Transverse colon (tissue), 4 donors: ENCODE measurements at regions not wholly inside any gene's neighbourhood (a gene's known extent, or its start where the extent isn't known, plus 50 kb on each side); places are given as distances from the start of the nearest gene placed in this dataset.

Experiments
- DNase-seq: peaks from one replicate; pipeline ENCODE4 v3.0.0-alpha.2; 2019
- H3K27ac ChIP-seq, 4 donors: fragments of 200-600 bp; sonication (generic); 2 replicates each; pipeline ENCODE4 v1.5.1; 2016 to 2018; ENCODE audit warnings: inconsistent platforms in 4 of 4
- H3K27me3 ChIP-seq: fragments of 200-600 bp; sonication (generic); 2 replicates; pipeline ENCODE4 v1.5.1; 2017; ENCODE audit warnings: inconsistent platforms
- H3K36me3 ChIP-seq, 4 donors: fragments of 200-600 bp; sonication (generic); 2 replicates each; pipeline ENCODE4 v1.5.1; 2017 to 2019; ENCODE audit warnings: inconsistent platforms in 4 of 4
- H3K4me1 ChIP-seq, 4 donors: fragments of 200-600 bp; sonication (generic); 2 replicates each; pipeline ENCODE4 v1.5.1; 2017 to 2020; ENCODE audit warnings: inconsistent platforms in 4 of 4
- H3K4me3 ChIP-seq, 4 donors: fragments of 200-600 bp; sonication (generic); 1 replicate in 1 of 4; 2 replicates in 3 of 4; pipeline versions ENCODE4 v1.5.1 to v1.6.1; 2017 to 2019; ENCODE audit warnings: inconsistent platforms in 4 of 4
- H3K9me3 ChIP-seq, 2 donors: fragments of 200-600 bp; sonication (generic); 2 replicates each; pipeline ENCODE4 v1.5.1; 2017 to 2019; ENCODE audit warnings: inconsistent platforms in 2 of 2
- EP300 ChIP-seq: sonication (generic); formaldehyde crosslinking; IDR thresholded peaks from one replicate; pipeline ENCODE4 v1.6.1; 2017; ENCODE audit warnings: antibody characterized with exemption, low read depth
- POLR2A ChIP-seq: fragments of 450-650 bp; IDR thresholded peaks from one replicate; pipeline ENCODE4 v1.6.1; 2016; ENCODE audit warnings: antibody characterized with exemption, mild to moderate bottlenecking, moderate library complexity
- POLR2AphosphoS5 ChIP-seq, 3 donors: sonication (generic); formaldehyde crosslinking; IDR thresholded peaks; one replicate each; pipeline ENCODE4 v1.6.1; 2016; ENCODE audit warnings: antibody characterized with exemption in 3 of 3
- WGBS, 2 donors: methylation state at CpG; one replicate each; pipeline ENCODE4 v1.1.5; 2018; ENCODE audit warnings: low coverage in 1 of 2; 5-methylcytosine and 5-hydroxymethylcytosine counted together
- in situ Hi-C, 4 donors: fragments of 200-750 bp; cut with MboI; loops; one replicate each; pipeline versions ENCODE4 v1.15.0 to v1.15.1; 2017; ENCODE audit warnings: low sequenced_read_pairs in 3 of 4, low pct_ligation_motif_present in 1 of 4, low pct_unique_long_range_greater_than_20kb in 1 of 4
- intact Hi-C: fragments of 100-400 bp; cut with DNase I; formaldehyde crosslinking; loops from one replicate; pipeline ENCODE4 v1.15.1; 2023; ENCODE audit warnings: low total_unique reads
- TF ChIP-seq, protein P1 (sequence below), 5 experiments: fragments of 200-600 bp in 3 of 5; fragments of 450-650 bp in 2 of 5; sonication (generic) in 3 of 5; IDR thresholded peaks; 1 replicate in 2 of 5; 2 replicates in 3 of 5; pipeline ENCODE4 v1.5.1; 2016 to 2017; ENCODE audit warnings: antibody characterized with exemption in 5 of 5, inconsistent platforms in 3 of 5, mild to moderate bottlenecking in 2 of 5, moderate library complexity in 1 of 5

DNA sequence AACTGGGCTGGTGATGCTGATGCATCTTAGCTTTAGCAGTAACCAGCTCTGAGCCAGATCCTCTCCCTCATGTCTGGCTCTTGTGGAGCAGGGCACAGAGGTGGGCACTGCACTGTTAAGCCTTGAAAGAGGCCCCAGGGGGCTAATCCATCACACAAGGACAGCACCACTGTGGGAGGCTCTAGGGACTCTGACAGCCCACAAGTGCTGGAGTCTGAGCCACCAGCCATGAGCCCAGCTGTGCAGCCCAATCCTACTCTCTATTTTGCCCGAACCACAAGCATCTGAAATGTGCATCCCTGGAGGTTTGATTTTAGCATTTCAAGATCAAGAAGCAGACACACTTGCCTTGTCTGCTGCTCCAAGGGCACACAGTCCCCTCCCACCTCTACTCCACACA, 407.1 kb upstream of the TRPC7 start:
- Histone ChIP-seq H3K9me3 (peaks cover 0 to 5% of the 10 kb centered on the region in 2 donors), H3K4me3 (no peak overlapping the region), H3K4me1 (no peaks in the 10 kb centered on the region), H3K27ac (no peak overlapping the region), H3K27me3 (no peaks in the 10 kb centered on the region), H3K36me3 (no peaks in the 10 kb centered on the region)
- intact Hi-C loops (no loop called here), in situ Hi-C loops (loop anchor here in 3 of 4 donors (25.0 kb wide), 1 partner anchor 510 kb away; no protein-coding TSS in a partner anchor)
- TF ChIP-seq, protein P1, sequence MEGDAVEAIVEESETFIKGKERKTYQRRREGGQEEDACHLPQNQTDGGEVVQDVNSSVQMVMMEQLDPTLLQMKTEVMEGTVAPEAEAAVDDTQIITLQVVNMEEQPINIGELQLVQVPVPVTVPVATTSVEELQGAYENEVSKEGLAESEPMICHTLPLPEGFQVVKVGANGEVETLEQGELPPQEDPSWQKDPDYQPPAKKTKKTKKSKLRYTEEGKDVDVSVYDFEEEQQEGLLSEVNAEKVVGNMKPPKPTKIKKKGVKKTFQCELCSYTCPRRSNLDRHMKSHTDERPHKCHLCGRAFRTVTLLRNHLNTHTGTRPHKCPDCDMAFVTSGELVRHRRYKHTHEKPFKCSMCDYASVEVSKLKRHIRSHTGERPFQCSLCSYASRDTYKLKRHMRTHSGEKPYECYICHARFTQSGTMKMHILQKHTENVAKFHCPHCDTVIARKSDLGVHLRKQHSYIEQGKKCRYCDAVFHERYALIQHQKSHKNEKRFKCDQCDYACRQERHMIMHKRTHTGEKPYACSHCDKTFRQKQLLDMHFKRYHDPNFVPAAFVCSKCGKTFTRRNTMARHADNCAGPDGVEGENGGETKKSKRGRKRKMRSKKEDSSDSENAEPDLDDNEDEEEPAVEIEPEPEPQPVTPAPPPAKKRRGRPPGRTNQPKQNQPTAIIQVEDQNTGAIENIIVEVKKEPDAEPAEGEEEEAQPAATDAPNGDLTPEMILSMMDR (IDR thresholded peaks at IDR 0.05): no peak
- TF ChIP-seq POLR2AphosphoS5 (IDR thresholded peaks at IDR 0.05) (no peak), EP300 (no peak), POLR2A (no peak)
- 57% methylated on average over 1 of the region's 1 CpG; no CpG with 5 or more reads in 1 of the 2 donors for WGBS, 2 donors
- DNase-seq: no peak

- intact Hi-C loops (no loop called here), in situ Hi-C loops (loop anchor here in 3 of 4 donors (25.0 kb wide), 1 partner anchor 508 kb away; no protein-coding TSS in a partner anchor)
- H3K36me3 ChIP-seq: no peaks in the 10 kb centered on the region
- TF ChIP-seq POLR2A: no peak
- TF ChIP-seq, protein P1 (IDR thresholded peaks at IDR 0.05): peak; percentile 53 to 62 (median 59)
- no peak overlapping the region for H3K27ac ChIP-seq
- no peak overlapping the region for H3K4me3 ChIP-seq
- H3K4me1 ChIP-seq: no peaks in the 10 kb centered on the region
- 40 to 100% methylated on average over 1 to 11 of the region's 11 CpGs for WGBS, 2 donors
- DNase-seq: peak; percentile 48
- no peaks in the 10 kb centered on the region for H3K9me3 ChIP-seq
- H3K27me3 ChIP-seq: no peaks in the 10 kb centered on the region
These were observed 404.7 kb upstream of the TRPC7 start for GRCh38 chr5:136769900-136770684.

GRCh38 chr5:136769093-136769492, 403.7 kb upstream of the TRPC7 start:
- Histone ChIP-seq H3K27me3 (no peaks in the 10 kb centered on the region), H3K4me3 (no peak overlapping the region), H3K4me1 (no peaks in the 10 kb centered on the region), H3K9me3 (no peaks in the 10 kb centered on the region), H3K36me3 (no peaks in the 10 kb centered on the region), H3K27ac (no peak overlapping the region)
- in situ Hi-C loops: loop anchor here in 3 of 4 donors (25.0 kb wide), 1 partner anchor 507 kb away; no protein-coding TSS in a partner anchor
- intact Hi-C loops: no loop called here
- no peak for DNase-seq
- TF ChIP-seq EP300: no peak
- TF ChIP-seq POLR2AphosphoS5 (IDR thresholded peaks at IDR 0.05): no peak
- TF ChIP-seq, protein P1 (IDR thresholded peaks at IDR 0.05): no peak
- no peak for TF ChIP-seq POLR2A
- WGBS, 2 donors: 77% methylated on average over 4 of the region's 4 CpGs; no CpG with 5 or more reads in 1 of the 2 donors

DNA sequence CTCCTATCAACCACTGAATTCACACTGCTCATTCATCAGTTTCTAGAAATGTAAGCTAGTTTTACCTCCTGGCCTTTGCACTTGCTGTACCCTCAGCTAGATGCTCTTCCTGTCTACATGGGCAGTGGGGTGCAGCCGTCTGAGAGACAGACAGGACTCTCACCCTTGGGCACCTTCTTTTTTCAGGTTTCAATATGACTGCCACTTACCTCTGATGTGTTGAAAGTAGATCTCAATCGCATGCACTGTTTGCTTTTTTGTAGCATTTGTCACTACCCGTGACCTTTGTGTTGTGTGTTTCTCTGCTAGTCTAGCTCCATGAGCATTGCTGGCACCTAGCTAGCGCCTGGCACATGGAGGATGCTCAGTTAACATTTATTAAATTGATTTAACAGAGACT, 403.1 kb upstream of the TRPC7 start:
- TF ChIP-seq POLR2A: no peak
- no peak for TF ChIP-seq POLR2AphosphoS5 (IDR thresholded peaks at IDR 0.05)
- TF ChIP-seq, protein P1 (IDR thresholded peaks at IDR 0.05): no peak
- no peak for TF ChIP-seq EP300
- in situ Hi-C loops: loop anchor here in 3 of 4 donors (25.0 kb wide), 1 partner anchor 506 kb away; no protein-coding TSS in a partner anchor
- no peaks in the 10 kb centered on the region for H3K4me1 ChIP-seq

More for the DNA sequence above, 403.1 kb upstream of the TRPC7 start:
- DNase-seq: no peak
- WGBS, 2 donors: 64 to 72% methylated on average over 3 to 4 of the region's 4 CpGs
- no peaks in the 10 kb centered on the region for H3K36me3 ChIP-seq
- intact Hi-C loops: no loop called here
- H3K4me3 ChIP-seq: no peak overlapping the region
- no peaks in the 10 kb centered on the region for H3K9me3 ChIP-seq
- H3K27ac ChIP-seq: no peak overlapping the region
- H3K27me3 ChIP-seq: no peaks in the 10 kb centered on the region
